Osteocyte (in vitro differentiated cells): ENCODE measurements at regions not wholly inside any gene's neighbourhood (a gene's known extent, or its start where the extent isn't known, plus 50 kb on each side); places are given as distances from the start of the nearest gene placed in this dataset.

ENCODE experiments used
- DNase-seq: peaks from one replicate; pipeline ENCODE4 v3.0.0; 2021; ENCODE audit warnings: mixed read lengths; ENCODE audit not compliant: unreplicated experiment; ENCODE audit errors: extremely low spot score
- H3K27ac Mint-ChIP-seq: one replicate; pipeline ENCODE4 v1.8.0; 2021; ENCODE audit warnings: mild to moderate bottlenecking, mixed read lengths; ENCODE audit not compliant: unreplicated experiment
- H3K27me3 Mint-ChIP-seq: one replicate; pipeline ENCODE4 v1.8.0; 2021; ENCODE audit warnings: mixed read lengths; ENCODE audit not compliant: unreplicated experiment
- H3K36me3 Mint-ChIP-seq: one replicate; pipeline ENCODE4 v1.8.0; 2021; ENCODE audit warnings: mixed read lengths; ENCODE audit not compliant: unreplicated experiment
- H3K4me1 Mint-ChIP-seq: one replicate; pipeline ENCODE4 v1.8.0; 2021; ENCODE audit warnings: mixed read lengths; ENCODE audit not compliant: unreplicated experiment
- H3K4me3 Mint-ChIP-seq: one replicate; pipeline ENCODE4 v1.8.0; 2021; ENCODE audit warnings: mild to moderate bottlenecking, moderate library complexity, mixed read lengths; ENCODE audit not compliant: unreplicated experiment
- H3K9me3 Mint-ChIP-seq: one replicate; pipeline ENCODE4 v1.8.0; 2021; ENCODE audit warnings: mixed read lengths; ENCODE audit not compliant: unreplicated experiment
- TF ChIP-seq, protein P1 (sequence below): fragments of 200-600 bp; sonication (generic); IDR thresholded peaks from 2 replicates; pipeline ENCODE4 v1.5.0; 2021; ENCODE audit warnings: antibody characterized with exemption, mild to moderate bottlenecking, moderate library complexity

DNA sequence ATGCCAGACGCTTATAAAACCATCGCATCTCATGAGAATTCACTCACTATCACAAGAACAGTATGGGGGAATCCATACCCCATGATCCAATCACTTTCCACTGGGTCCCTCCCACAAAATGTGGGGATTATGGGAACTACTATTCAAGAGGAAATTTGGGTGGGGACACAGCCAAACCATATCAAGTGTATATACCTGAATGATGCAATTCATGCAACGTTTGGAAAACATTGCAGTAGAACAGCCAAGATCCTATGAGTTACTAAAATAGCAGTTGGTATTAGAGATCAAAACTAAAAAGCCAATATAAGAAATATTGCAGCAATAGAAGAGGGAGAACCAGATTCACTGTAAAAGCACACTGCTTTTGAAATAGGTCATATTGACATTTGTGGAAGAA is 1543.9 kb upstream of the B3GALT2 start:
- TF ChIP-seq, protein P1, sequence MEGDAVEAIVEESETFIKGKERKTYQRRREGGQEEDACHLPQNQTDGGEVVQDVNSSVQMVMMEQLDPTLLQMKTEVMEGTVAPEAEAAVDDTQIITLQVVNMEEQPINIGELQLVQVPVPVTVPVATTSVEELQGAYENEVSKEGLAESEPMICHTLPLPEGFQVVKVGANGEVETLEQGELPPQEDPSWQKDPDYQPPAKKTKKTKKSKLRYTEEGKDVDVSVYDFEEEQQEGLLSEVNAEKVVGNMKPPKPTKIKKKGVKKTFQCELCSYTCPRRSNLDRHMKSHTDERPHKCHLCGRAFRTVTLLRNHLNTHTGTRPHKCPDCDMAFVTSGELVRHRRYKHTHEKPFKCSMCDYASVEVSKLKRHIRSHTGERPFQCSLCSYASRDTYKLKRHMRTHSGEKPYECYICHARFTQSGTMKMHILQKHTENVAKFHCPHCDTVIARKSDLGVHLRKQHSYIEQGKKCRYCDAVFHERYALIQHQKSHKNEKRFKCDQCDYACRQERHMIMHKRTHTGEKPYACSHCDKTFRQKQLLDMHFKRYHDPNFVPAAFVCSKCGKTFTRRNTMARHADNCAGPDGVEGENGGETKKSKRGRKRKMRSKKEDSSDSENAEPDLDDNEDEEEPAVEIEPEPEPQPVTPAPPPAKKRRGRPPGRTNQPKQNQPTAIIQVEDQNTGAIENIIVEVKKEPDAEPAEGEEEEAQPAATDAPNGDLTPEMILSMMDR = no peak
- no peak for DNase-seq
- H3K4me3 Mint-ChIP-seq = no peak overlapping the region
- H3K9me3 Mint-ChIP-seq = no peaks in the 10 kb centered on the region
- no peaks in the 10 kb centered on the region for H3K36me3 Mint-ChIP-seq
- H3K4me1 Mint-ChIP-seq = no peaks in the 10 kb centered on the region
- H3K27me3 Mint-ChIP-seq = no peaks in the 10 kb centered on the region
- H3K27ac Mint-ChIP-seq = no peak overlapping the region

DNA sequence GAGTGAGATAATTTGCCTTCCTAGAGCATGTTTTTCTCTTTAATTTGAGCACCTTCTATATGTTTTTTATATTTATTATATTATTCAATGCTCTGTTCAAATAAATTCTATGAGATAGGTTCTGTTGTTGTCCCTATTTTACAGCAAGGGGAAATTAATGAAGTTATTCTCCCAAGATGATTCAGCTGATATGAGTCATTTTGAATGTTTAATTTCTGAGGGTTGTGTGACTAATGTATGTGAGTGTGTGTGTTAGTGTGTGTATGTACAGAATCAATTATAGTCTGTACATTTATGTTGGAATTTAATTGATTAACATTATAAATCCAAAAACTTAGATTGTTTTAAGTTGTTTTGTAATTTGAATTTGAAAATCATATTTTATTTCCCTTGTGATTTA is 1536.7 kb upstream of the B3GALT2 start:
- H3K4me3 Mint-ChIP-seq = no peak overlapping the region
- no peaks in the 10 kb centered on the region for H3K27me3 Mint-ChIP-seq
- TF ChIP-seq, protein P1 = no peak
- no peak overlapping the region for H3K27ac Mint-ChIP-seq
- no peaks in the 10 kb centered on the region for H3K36me3 Mint-ChIP-seq
- no peak for DNase-seq
- H3K9me3 Mint-ChIP-seq = no peaks in the 10 kb centered on the region
- peaks cover under 1% of the 10 kb centered on the region for H3K4me1 Mint-ChIP-seq

DNA sequence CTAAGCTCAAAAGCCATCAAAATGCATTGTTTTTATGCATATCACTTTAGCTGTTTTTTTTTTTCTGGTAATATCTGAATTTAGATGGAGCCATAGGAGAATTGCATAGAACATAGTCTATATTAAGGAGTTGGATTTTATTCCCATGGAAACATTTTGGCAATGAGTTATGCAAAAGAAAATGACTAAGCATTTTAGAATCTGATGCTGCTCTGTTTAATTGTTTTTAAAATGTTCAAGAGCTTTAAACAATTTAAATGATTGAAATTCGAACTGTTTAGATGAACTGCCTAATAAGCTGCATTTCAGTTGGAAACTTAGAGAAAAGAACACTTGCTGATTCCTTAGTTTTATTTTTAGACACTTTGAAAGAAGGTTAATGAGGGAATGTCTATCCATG is 1531.5 kb upstream of the B3GALT2 start:
- H3K4me3 Mint-ChIP-seq = no peak overlapping the region
- TF ChIP-seq, protein P1 = no peak
- no peak overlapping the region for H3K27ac Mint-ChIP-seq
- DNase-seq = no peak
- peaks cover 6% of the 10 kb centered on the region for H3K4me1 Mint-ChIP-seq
- H3K9me3 Mint-ChIP-seq = no peaks in the 10 kb centered on the region
- no peaks in the 10 kb centered on the region for H3K36me3 Mint-ChIP-seq
- H3K27me3 Mint-ChIP-seq = no peaks in the 10 kb centered on the region

DNA sequence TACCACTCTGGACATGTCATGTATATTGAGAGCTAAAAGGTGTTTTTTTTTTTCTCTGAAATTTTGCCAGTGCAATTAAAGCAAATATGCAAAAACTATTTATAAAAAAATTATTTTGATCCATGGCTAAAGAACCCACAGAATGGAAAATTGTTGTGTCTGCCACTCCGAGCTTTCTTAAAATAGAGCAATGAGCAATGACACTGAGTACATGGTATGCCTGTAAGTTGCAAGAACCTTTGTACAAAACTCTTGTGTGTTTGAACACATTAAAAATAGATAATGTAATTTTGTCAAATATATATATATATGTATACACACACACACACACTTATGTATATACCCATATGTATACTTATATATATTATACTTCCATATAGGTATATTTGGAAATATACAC is 1530.9 kb upstream of the B3GALT2 start:
- no peaks in the 10 kb centered on the region for H3K36me3 Mint-ChIP-seq
- H3K27ac Mint-ChIP-seq = no peak overlapping the region
- no peak for DNase-seq
- H3K4me1 Mint-ChIP-seq = peaks cover 6% of the 10 kb centered on the region
- H3K27me3 Mint-ChIP-seq = no peaks in the 10 kb centered on the region
- no peaks in the 10 kb centered on the region for H3K9me3 Mint-ChIP-seq
- no peak overlapping the region for H3K4me3 Mint-ChIP-seq
- TF ChIP-seq, protein P1 = no peak

DNA sequence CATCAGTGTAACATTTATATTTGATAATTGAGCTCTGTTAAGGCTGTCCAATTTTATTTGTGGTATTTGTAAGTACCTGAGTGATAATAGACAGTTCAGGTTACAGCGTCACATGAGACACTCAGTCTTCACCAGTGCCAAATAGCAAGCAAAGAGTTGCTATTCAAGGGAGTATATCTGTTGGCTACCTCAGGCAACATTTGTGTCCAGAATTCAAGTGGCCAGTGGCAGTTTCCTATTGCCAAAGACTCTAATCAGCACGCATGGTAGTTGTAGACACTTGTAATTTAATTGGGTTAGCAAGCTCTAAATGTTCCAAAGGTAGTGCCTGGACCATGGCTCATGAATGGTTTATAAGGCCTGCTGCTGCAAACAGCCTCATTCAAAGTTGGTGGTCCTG is 1524.3 kb upstream of the B3GALT2 start:
- Mint-ChIP-seq H3K4me3 (no peak overlapping the region), H3K27me3 (no peaks in the 10 kb centered on the region), H3K27ac (no peak overlapping the region), H3K4me1 (no peaks in the 10 kb centered on the region), H3K9me3 (no peaks in the 10 kb centered on the region), H3K36me3 (no peaks in the 10 kb centered on the region)
- DNase-seq = no peak
- TF ChIP-seq, protein P1 = no peak
